ENCODE measurements at regions not wholly inside any gene's neighbourhood (a gene's known extent, or its start where the extent isn't known, plus 50 kb on each side); places are given as distances from the start of the nearest gene placed in this dataset.

GRCh38 chrX:127259742-127260141 is 440.2 kb downstream of the PRR32 start:
- no peak for DNase-seq (ENCODE audit: low read depth, low spot score)
- no peak overlapping the region for H3K4me3 ChIP-seq
- no peak for TF ChIP-seq POLR2AphosphoS5 (IDR thresholded peaks at IDR 0.05; ENCODE audit: borderline replicate concordance, low read depth, low read length)
- TF ChIP-seq FOXP2 (optimal IDR thresholded peaks at IDR 0.05; ENCODE audit: control extremely low read depth, extremely low read length, insufficient read depth) = no peak
- TF ChIP-seq EZH2 (IDR thresholded peaks at IDR 0.05) = no peak

GRCh38 chrX:127276326-127276725 is 456.8 kb downstream of the PRR32 start:
- no peaks in the 10 kb centered on the region for H3K9me3 ChIP-seq (ENCODE audit: low read depth, low read length)
- no peak for DNase-seq (ENCODE audit: low read depth, low spot score)
- no peak overlapping the region for H3K4me3 ChIP-seq
- H3K9ac ChIP-seq (ENCODE audit: insufficient read length) = no peak overlapping the region
- H3K27ac ChIP-seq = no peak overlapping the region
- H3K36me3 ChIP-seq (ENCODE audit: insufficient read depth, low read length) = no peaks in the 10 kb centered on the region
- TF ChIP-seq POLR2AphosphoS5 (IDR thresholded peaks at IDR 0.05; ENCODE audit: borderline replicate concordance, low read depth, low read length) = no peak
- no peak for TF ChIP-seq FOXP2 (optimal IDR thresholded peaks at IDR 0.05; ENCODE audit: control extremely low read depth, extremely low read length, insufficient read depth)
- no peak for TF ChIP-seq EZH2 (IDR thresholded peaks at IDR 0.05)

More at GRCh38 chrX:127259742-127260141, 440.2 kb downstream of the PRR32 start:
- Histone ChIP-seq H3K27ac (no peak overlapping the region), H3K9me3 (ENCODE audit: low read depth, low read length) (no peaks in the 10 kb centered on the region), H3K36me3 (ENCODE audit: insufficient read depth, low read length) (no peaks in the 10 kb centered on the region), H3K9ac (ENCODE audit: insufficient read length) (no peak overlapping the region)

GRCh38 chrX:127300511-127300910 is 481.0 kb downstream of the PRR32 start:
- no peaks in the 10 kb centered on the region for H3K9me3 ChIP-seq (ENCODE audit: low read depth, low read length)
- H3K36me3 ChIP-seq (ENCODE audit: insufficient read depth, low read length) = no peaks in the 10 kb centered on the region
- H3K9ac ChIP-seq (ENCODE audit: insufficient read length) = no peak overlapping the region
- DNase-seq (ENCODE audit: low read depth, low spot score) = no peak
- TF ChIP-seq EZH2 (IDR thresholded peaks at IDR 0.05) (no peak), FOXP2 (optimal IDR thresholded peaks at IDR 0.05; ENCODE audit: control extremely low read depth, extremely low read length, insufficient read depth) (no peak), POLR2AphosphoS5 (IDR thresholded peaks at IDR 0.05; ENCODE audit: borderline replicate concordance, low read depth, low read length) (no peak)
- no peak overlapping the region for H3K4me3 ChIP-seq
- no peak overlapping the region for H3K27ac ChIP-seq

DNA sequence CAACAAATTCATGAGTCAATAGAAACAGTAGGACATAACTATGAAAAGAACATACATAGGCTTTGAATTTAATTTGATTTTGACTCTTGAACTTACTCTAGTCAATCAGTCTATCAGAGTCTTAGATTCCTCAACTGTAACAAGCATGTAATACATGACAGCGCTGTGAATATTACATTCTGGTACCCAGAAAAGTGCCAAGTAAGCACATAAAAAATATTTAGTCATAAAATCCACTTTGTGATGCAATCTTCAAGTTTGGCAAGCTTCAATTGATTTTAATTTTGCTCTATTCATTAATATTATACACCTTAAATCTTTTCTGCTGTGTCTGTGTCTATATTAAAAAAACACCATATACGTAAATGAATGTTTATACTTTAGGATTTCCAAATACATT is 483.3 kb downstream of the PRR32 start:
- Histone ChIP-seq H3K9ac (ENCODE audit: insufficient read length) (no peak overlapping the region), H3K9me3 (ENCODE audit: low read depth, low read length) (no peaks in the 10 kb centered on the region), H3K27ac (no peak overlapping the region), H3K4me3 (no peak overlapping the region), H3K36me3 (ENCODE audit: insufficient read depth, low read length) (no peaks in the 10 kb centered on the region)
- no peak for DNase-seq (ENCODE audit: low read depth, low spot score)
- TF ChIP-seq FOXP2 (optimal IDR thresholded peaks at IDR 0.05; ENCODE audit: control extremely low read depth, extremely low read length, insufficient read depth) (no peak), EZH2 (IDR thresholded peaks at IDR 0.05) (no peak), POLR2AphosphoS5 (IDR thresholded peaks at IDR 0.05; ENCODE audit: borderline replicate concordance, low read depth, low read length) (no peak)

- DNase-seq (ENCODE audit: low read depth, low spot score) = no peak
- Histone ChIP-seq H3K36me3 (ENCODE audit: insufficient read depth, low read length) (no peaks in the 10 kb centered on the region), H3K27ac (no peak overlapping the region), H3K9me3 (ENCODE audit: low read depth, low read length) (no peaks in the 10 kb centered on the region), H3K9ac (ENCODE audit: insufficient read length) (no peak overlapping the region), H3K4me3 (no peak overlapping the region)
- no peak for TF ChIP-seq POLR2AphosphoS5 (IDR thresholded peaks at IDR 0.05; ENCODE audit: borderline replicate concordance, low read depth, low read length)
- TF ChIP-seq EZH2 (IDR thresholded peaks at IDR 0.05) = no peak
- TF ChIP-seq FOXP2 (optimal IDR thresholded peaks at IDR 0.05; ENCODE audit: control extremely low read depth, extremely low read length, insufficient read depth) = no peak
These were observed 485.5 kb downstream of the PRR32 start for GRCh38 chrX:127305013-127305412.

DNA sequence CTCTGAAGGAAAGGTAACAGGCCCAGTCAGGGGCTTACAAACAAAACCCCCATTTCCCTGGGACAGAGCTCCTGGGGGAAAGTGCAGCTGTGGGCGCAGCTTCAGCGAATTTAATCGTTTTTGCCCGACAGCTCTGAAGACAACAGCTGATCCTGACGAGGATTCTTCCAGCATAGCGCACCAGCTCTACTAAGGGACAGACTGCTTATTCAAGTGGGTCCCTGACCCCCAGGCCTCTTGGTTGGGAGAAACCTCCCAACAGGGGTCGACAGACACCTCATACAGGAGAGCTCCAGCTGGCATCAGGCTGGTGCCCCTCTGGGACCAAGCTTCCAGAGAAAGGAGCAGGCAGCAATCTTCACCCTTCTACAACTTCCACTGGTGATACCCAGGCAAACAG is 486.7 kb downstream of the PRR32 start:
- H3K36me3 ChIP-seq (ENCODE audit: insufficient read depth, low read length) = no peaks in the 10 kb centered on the region
- no peak overlapping the region for H3K27ac ChIP-seq
- DNase-seq (ENCODE audit: low read depth, low spot score) = no peak
- TF ChIP-seq EZH2 (IDR thresholded peaks at IDR 0.05) = no peak
- no peak for TF ChIP-seq FOXP2 (optimal IDR thresholded peaks at IDR 0.05; ENCODE audit: control extremely low read depth, extremely low read length, insufficient read depth)
- TF ChIP-seq POLR2AphosphoS5 (IDR thresholded peaks at IDR 0.05; ENCODE audit: borderline replicate concordance, low read depth, low read length) = no peak
- H3K4me3 ChIP-seq = no peak overlapping the region
- no peak overlapping the region for H3K9ac ChIP-seq (ENCODE audit: insufficient read length)
- no peaks in the 10 kb centered on the region for H3K9me3 ChIP-seq (ENCODE audit: low read depth, low read length)

- DNase-seq (ENCODE audit: low read depth, low spot score) = no peak
- no peak overlapping the region for H3K27ac ChIP-seq
- no peak overlapping the region for H3K4me3 ChIP-seq
- H3K36me3 ChIP-seq (ENCODE audit: insufficient read depth, low read length) = no peaks in the 10 kb centered on the region
- no peak for TF ChIP-seq EZH2 (IDR thresholded peaks at IDR 0.05)
- no peak for TF ChIP-seq FOXP2 (optimal IDR thresholded peaks at IDR 0.05; ENCODE audit: control extremely low read depth, extremely low read length, insufficient read depth)
- no peak for TF ChIP-seq POLR2AphosphoS5 (IDR thresholded peaks at IDR 0.05; ENCODE audit: borderline replicate concordance, low read depth, low read length)
- no peaks in the 10 kb centered on the region for H3K9me3 ChIP-seq (ENCODE audit: low read depth, low read length)
- H3K9ac ChIP-seq (ENCODE audit: insufficient read length) = no peak overlapping the region
These were observed 494.1 kb downstream of the PRR32 start for GRCh38 chrX:127313635-127314034.

DNA sequence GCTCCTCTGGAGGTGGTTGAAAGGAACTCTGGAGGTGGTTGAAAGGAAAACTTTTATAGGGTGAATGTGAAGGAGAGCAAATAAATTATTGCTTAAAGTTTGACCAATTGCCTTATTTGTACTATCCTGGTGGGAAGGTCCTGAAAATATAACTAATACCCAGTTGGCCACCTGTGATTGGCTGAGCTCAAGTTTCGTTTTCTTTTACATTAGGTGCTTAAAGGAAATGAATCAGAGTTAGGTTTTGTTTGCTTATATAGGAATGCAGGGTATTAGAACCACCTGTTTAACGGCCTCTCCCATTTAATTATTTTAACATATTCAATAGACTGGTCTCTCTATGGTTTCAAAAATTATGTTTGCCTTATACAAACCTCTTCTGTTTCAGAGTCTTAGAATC is 497.6 kb downstream of the PRR32 start:
- DNase-seq (ENCODE audit: low read depth, low spot score) = no peak
- TF ChIP-seq FOXP2 (optimal IDR thresholded peaks at IDR 0.05; ENCODE audit: control extremely low read depth, extremely low read length, insufficient read depth) = no peak
- no peak for TF ChIP-seq POLR2AphosphoS5 (IDR thresholded peaks at IDR 0.05; ENCODE audit: borderline replicate concordance, low read depth, low read length)
- no peak for TF ChIP-seq EZH2 (IDR thresholded peaks at IDR 0.05)

DNA sequence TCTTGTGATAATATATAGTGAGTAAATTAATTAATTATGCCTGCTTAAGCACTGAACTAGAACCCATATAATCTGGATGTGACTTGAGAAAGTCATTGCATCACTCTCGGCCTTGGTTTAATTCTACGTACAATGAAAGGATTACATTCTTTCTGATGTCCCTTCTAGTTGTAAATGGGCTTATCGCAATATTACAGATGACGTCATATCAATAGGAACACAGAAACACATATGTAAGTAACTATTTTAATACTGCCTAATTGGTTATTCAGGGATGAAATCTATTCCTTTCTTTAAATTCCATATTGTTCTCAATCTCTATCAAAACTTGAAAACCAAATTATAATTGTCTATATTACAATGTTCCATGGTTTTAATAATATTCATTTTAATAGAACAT is 504.6 kb downstream of the PRR32 start:
- no peak overlapping the region for H3K27ac ChIP-seq
- H3K9me3 ChIP-seq (ENCODE audit: low read depth, low read length) = no peaks in the 10 kb centered on the region
- no peak overlapping the region for H3K9ac ChIP-seq (ENCODE audit: insufficient read length)
- no peak for DNase-seq (ENCODE audit: low read depth, low spot score)
- H3K4me3 ChIP-seq = no peak overlapping the region
- no peak for TF ChIP-seq EZH2 (IDR thresholded peaks at IDR 0.05)
- TF ChIP-seq POLR2AphosphoS5 (IDR thresholded peaks at IDR 0.05; ENCODE audit: borderline replicate concordance, low read depth, low read length) = no peak
- no peak for TF ChIP-seq FOXP2 (optimal IDR thresholded peaks at IDR 0.05; ENCODE audit: control extremely low read depth, extremely low read length, insufficient read depth)
- H3K36me3 ChIP-seq (ENCODE audit: insufficient read depth, low read length) = no peaks in the 10 kb centered on the region

More for the DNA sequence above, 497.6 kb downstream of the PRR32 start:
- Histone ChIP-seq H3K27ac (no peak overlapping the region), H3K9ac (ENCODE audit: insufficient read length) (no peak overlapping the region), H3K4me3 (no peak overlapping the region), H3K36me3 (ENCODE audit: insufficient read depth, low read length) (no peaks in the 10 kb centered on the region), H3K9me3 (ENCODE audit: low read depth, low read length) (no peaks in the 10 kb centered on the region)
